Activated CD8-positive, alpha-beta T cell treated with anti-CD3 and anti-CD28 coated beads, Interleukin-2, amount 10 ng/mL, durations not matched to agents 7 days and 5 days (primary cell): ENCODE measurements at regions not wholly inside any gene's neighbourhood (a gene's known extent, or its start where the extent isn't known, plus 50 kb on each side); places are given as distances from the start of the nearest gene placed in this dataset.

Experiments used
- ATAC-seq: fragments of 150-1000 bp; cut with Tn5 transposase; one replicate; pipeline ENCODE4 v1.10.0; 2021; ENCODE audit warnings: moderate library complexity
- CTCF ChIA-PET: fragments of 350-600 bp; sonication (Branson Sonifier 250); formaldehyde crosslinking; loops from one replicate; lab custom pipeline; 2021; ENCODE audit warnings: antibody characterized with exemption; lab: Charles Lee
- POLR2A ChIA-PET: fragments of 350-600 bp; sonication (Branson Sonifier 250); formaldehyde crosslinking; loops from one replicate; lab custom pipeline; 2021; ENCODE audit warnings: antibody characterized with exemption; lab: Charles Lee
- DNase-seq: peaks from one replicate; pipeline ENCODE4 v3.0.0-alpha.2; 2020
- H3K27ac Mint-ChIP-seq: one replicate; pipeline ENCODE4 v1.8.0; 2021; ENCODE audit warnings: mild to moderate bottlenecking, mixed read lengths
- H3K27me3 Mint-ChIP-seq: one replicate; pipeline ENCODE4 v1.8.0; 2021; ENCODE audit warnings: low read depth, mixed read lengths
- H3K36me3 Mint-ChIP-seq: one replicate; pipeline ENCODE4 v1.8.0; 2021; ENCODE audit warnings: low read depth, mixed read lengths
- H3K4me1 Mint-ChIP-seq: one replicate; pipeline ENCODE4 v1.8.0; 2021; ENCODE audit warnings: low read depth, mixed read lengths
- H3K4me3 Mint-ChIP-seq: one replicate; pipeline ENCODE4 v1.8.0; 2021; ENCODE audit warnings: mild to moderate bottlenecking, mixed read lengths
- H3K9me3 Mint-ChIP-seq: one replicate; pipeline ENCODE4 v1.8.0; 2022; ENCODE audit warnings: mixed read lengths; ENCODE audit not compliant: insufficient read depth

GRCh38 chr15:95975212-95975611 is 355.3 kb upstream of the NR2F2 start:
- ChIA-PET CTCF (no interaction called here), POLR2A (no interaction called here)
- ATAC-seq (no peak), DNase-seq (no peak)
- Mint-ChIP-seq H3K9me3 (peaks cover 4% of the 10 kb centered on the region), H3K27ac (no peak overlapping the region), H3K4me3 (no peak overlapping the region), H3K27me3 (peaks cover 13% of the 10 kb centered on the region), H3K4me1 (no peaks in the 10 kb centered on the region), H3K36me3 (no peaks in the 10 kb centered on the region)

GRCh38 chr15:95979286-95979685 is 351.2 kb upstream of the NR2F2 start:
- H3K27ac Mint-ChIP-seq = no peak overlapping the region
- H3K27me3 Mint-ChIP-seq = peaks cover 15% of the 10 kb centered on the region
- H3K9me3 Mint-ChIP-seq = peaks cover 4% of the 10 kb centered on the region
- H3K4me3 Mint-ChIP-seq = no peak overlapping the region
- POLR2A ChIA-PET = no interaction called here
- ATAC-seq = no peak
- CTCF ChIA-PET = no interaction called here
- H3K4me1 Mint-ChIP-seq = no peaks in the 10 kb centered on the region
- no peaks in the 10 kb centered on the region for H3K36me3 Mint-ChIP-seq
- no peak for DNase-seq

- DNase-seq = no peak
- Mint-ChIP-seq H3K9me3 (peaks cover 4% of the 10 kb centered on the region), H3K27me3 (peaks cover 24% of the 10 kb centered on the region), H3K27ac (no peak overlapping the region), H3K36me3 (no peaks in the 10 kb centered on the region), H3K4me3 (no peak overlapping the region), H3K4me1 (no peaks in the 10 kb centered on the region)
- ATAC-seq = no peak
- POLR2A ChIA-PET = no interaction called here
- CTCF ChIA-PET = no interaction called here
These were observed 349.3 kb upstream of the NR2F2 start for GRCh38 chr15:95981209-95981608.

- ChIA-PET POLR2A (no interaction called here), CTCF (no interaction called here)
- Mint-ChIP-seq H3K9me3 (no peaks in the 10 kb centered on the region), H3K4me3 (no peak overlapping the region), H3K36me3 (no peaks in the 10 kb centered on the region), H3K27me3 (peaks cover 46% of the 10 kb centered on the region), H3K27ac (no peak overlapping the region), H3K4me1 (peaks cover 14% of the 10 kb centered on the region)
- ATAC-seq (no peak), DNase-seq (no peak)
These were observed 343.2 kb upstream of the NR2F2 start for GRCh38 chr15:95987299-95987698.

- Mint-ChIP-seq H3K27ac (no peak overlapping the region), H3K4me1 (peaks cover 14% of the 10 kb centered on the region), H3K36me3 (no peaks in the 10 kb centered on the region), H3K27me3 (peaks cover 45% of the 10 kb centered on the region), H3K9me3 (no peaks in the 10 kb centered on the region), H3K4me3 (no peak overlapping the region)
- CTCF ChIA-PET = interaction anchor here (0.7 kb wide), 1 partner anchor 285 kb away, joined by 3 read pairs; no protein-coding TSS in a partner anchor
- POLR2A ChIA-PET = no interaction called here
- no peak for DNase-seq
- ATAC-seq = no peak
These were observed 342.5 kb upstream of the NR2F2 start for GRCh38 chr15:95987886-95988573.

- no peak for ATAC-seq
- Mint-ChIP-seq H3K27me3 (peaks cover 45% of the 10 kb centered on the region), H3K4me3 (no peak overlapping the region), H3K27ac (no peak overlapping the region), H3K4me1 (peaks cover 14% of the 10 kb centered on the region), H3K9me3 (no peaks in the 10 kb centered on the region), H3K36me3 (no peaks in the 10 kb centered on the region)
- DNase-seq = no peak
- ChIA-PET CTCF (interaction anchor here (0.7 kb wide), 1 partner anchor 285 kb away, joined by 3 read pairs; no protein-coding TSS in a partner anchor), POLR2A (no interaction called here)
These were observed 342.0 kb upstream of the NR2F2 start for GRCh38 chr15:95988574-95988887.

- Mint-ChIP-seq H3K4me3 (no peak overlapping the region), H3K36me3 (no peaks in the 10 kb centered on the region), H3K27ac (no peak overlapping the region), H3K4me1 (peaks cover 14% of the 10 kb centered on the region), H3K27me3 (peaks cover 40% of the 10 kb centered on the region), H3K9me3 (no peaks in the 10 kb centered on the region)
- no peak for ATAC-seq
- no peak for DNase-seq
- ChIA-PET POLR2A (no interaction called here), CTCF (no interaction called here)
These were observed 341.1 kb upstream of the NR2F2 start for GRCh38 chr15:95989392-95989791.

- ChIA-PET POLR2A (no interaction called here), CTCF (no interaction called here)
- no peak for DNase-seq
- H3K4me1 Mint-ChIP-seq = peaks cover 19% of the 10 kb centered on the region
- no peaks in the 10 kb centered on the region for H3K36me3 Mint-ChIP-seq
- no peak overlapping the region for H3K4me3 Mint-ChIP-seq
- no peaks in the 10 kb centered on the region for H3K9me3 Mint-ChIP-seq
- H3K27ac Mint-ChIP-seq = no peak overlapping the region
- ATAC-seq = no peak
- H3K27me3 Mint-ChIP-seq = peaks cover 30% of the 10 kb centered on the region
These were observed 339.7 kb upstream of the NR2F2 start for GRCh38 chr15:95990833-95991232.

GRCh38 chr15:95994418-95994817 is 336.1 kb upstream of the NR2F2 start:
- Mint-ChIP-seq H3K27me3 (peaks cover 43% of the 10 kb centered on the region), H3K27ac (no peak overlapping the region), H3K36me3 (no peaks in the 10 kb centered on the region), H3K4me1 (peaks cover 34% of the 10 kb centered on the region), H3K9me3 (no peaks in the 10 kb centered on the region), H3K4me3 (no peak overlapping the region)
- CTCF ChIA-PET = no interaction called here
- ATAC-seq (no peak), DNase-seq (no peak)
- POLR2A ChIA-PET = no interaction called here

GRCh38 chr15:95995375-95996168 is 334.9 kb upstream of the NR2F2 start:
- no peak overlapping the region for H3K4me3 Mint-ChIP-seq
- H3K9me3 Mint-ChIP-seq = no peaks in the 10 kb centered on the region
- no peak overlapping the region for H3K27ac Mint-ChIP-seq
- ChIA-PET POLR2A (no interaction called here), CTCF (no interaction called here)
- peaks cover 24% of the 10 kb centered on the region for H3K4me1 Mint-ChIP-seq
- no peak for DNase-seq
- H3K36me3 Mint-ChIP-seq = no peaks in the 10 kb centered on the region
- no peak for ATAC-seq
- H3K27me3 Mint-ChIP-seq = peaks cover 43% of the 10 kb centered on the region

- ChIA-PET POLR2A (no interaction called here), CTCF (no interaction called here)
- no peaks in the 10 kb centered on the region for H3K36me3 Mint-ChIP-seq
- no peaks in the 10 kb centered on the region for H3K9me3 Mint-ChIP-seq
- H3K27me3 Mint-ChIP-seq = peaks cover 37% of the 10 kb centered on the region
- no peak overlapping the region for H3K4me3 Mint-ChIP-seq
- DNase-seq (peak; percentile 57), ATAC-seq (no peak)
- H3K27ac Mint-ChIP-seq = no peak overlapping the region
- peaks cover 20% of the 10 kb centered on the region for H3K4me1 Mint-ChIP-seq
These were observed 334.0 kb upstream of the NR2F2 start for GRCh38 chr15:95996494-95996893.

- ChIA-PET POLR2A (no interaction called here), CTCF (no interaction called here)
- H3K27me3 Mint-ChIP-seq = peaks cover 44% of the 10 kb centered on the region
- H3K27ac Mint-ChIP-seq = no peak overlapping the region
- ATAC-seq (no peak), DNase-seq (no peak)
- no peak overlapping the region for H3K4me3 Mint-ChIP-seq
- H3K9me3 Mint-ChIP-seq = no peaks in the 10 kb centered on the region
- H3K36me3 Mint-ChIP-seq = no peaks in the 10 kb centered on the region
- H3K4me1 Mint-ChIP-seq = peaks cover 20% of the 10 kb centered on the region
These were observed 331.6 kb upstream of the NR2F2 start for GRCh38 chr15:95998935-95999334.
